NCI-H2227 treated with DMSO at 0.1 percent for 48 hours (cell line): ENCODE measurements at regions not wholly inside any gene's neighbourhood (a gene's known extent, or its start where the extent isn't known, plus 50 kb on each side); places are given as distances from the start of the nearest gene placed in this dataset.
A peak's percentile ranks its signal among the peaks of the same experiment; 100 is the strongest.
"Not testable (repeated sequence)": the region's sequence is repeated elsewhere in the genome, so short reads cannot be mapped to it uniquely, and the experiment has no call there.

Experiments used
- DNase-seq: peaks from one replicate; lab custom pipeline; 2025; lab: John Stamatoyannopoulos, UW

- not testable (repeated sequence) for DNase-seq
Observed at GRCh38 chr15:53923741-53924140, 54.5 kb upstream of the UNC13C start.

GRCh38 chr15:53918180-53919079 lies 59.8 kb upstream of the UNC13C start:
- DNase-seq: peak; percentile 44

- DNase-seq: no peak
Observed at GRCh38 chr15:53917109-53917508, 61.1 kb upstream of the UNC13C start.

DNA sequence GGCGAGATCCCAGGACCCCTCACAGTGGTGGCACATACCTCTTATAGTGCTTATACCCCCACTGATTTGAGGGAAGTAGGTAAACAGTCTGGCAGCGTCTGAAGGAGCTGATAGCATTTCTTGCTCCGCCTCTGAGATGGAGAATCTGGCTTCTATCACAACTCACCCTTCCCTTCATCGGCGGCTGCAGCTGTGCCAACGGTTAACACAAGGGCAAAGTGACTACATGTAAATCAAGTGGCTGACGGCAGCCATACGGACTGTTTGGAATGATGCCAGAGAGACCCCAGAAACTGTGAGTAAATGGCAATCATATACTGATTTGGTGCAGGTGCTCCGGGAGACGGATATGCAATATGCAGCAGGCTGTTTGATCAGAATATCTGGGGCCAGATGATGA lies 66.8 kb upstream of the UNC13C start:
- DNase-seq: no peak

GRCh38 chr15:53910852-53911251 lies 67.4 kb upstream of the UNC13C start:
- DNase-seq: no peak

GRCh38 chr15:53910236-53910849 lies 67.9 kb upstream of the UNC13C start:
- DNase-seq: no peak

DNA sequence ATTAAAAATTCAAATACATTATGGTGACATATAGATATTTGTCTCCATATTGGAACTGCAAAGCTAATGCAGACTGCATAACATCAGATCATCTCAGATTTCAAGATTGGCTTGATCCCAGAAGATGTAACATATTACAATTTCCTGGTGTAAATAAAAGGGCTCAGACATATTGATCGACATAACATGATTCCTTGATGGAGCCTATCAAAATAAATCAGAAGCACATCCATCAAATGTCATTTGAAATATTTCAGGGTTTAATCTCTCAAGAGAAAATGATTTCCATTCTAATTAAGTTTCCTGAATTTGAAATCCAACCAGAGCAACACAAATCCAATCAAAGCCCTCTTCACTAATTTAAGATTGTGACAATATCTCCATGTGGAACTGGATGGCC lies 75.1 kb upstream of the UNC13C start:
- no peak for DNase-seq

DNA sequence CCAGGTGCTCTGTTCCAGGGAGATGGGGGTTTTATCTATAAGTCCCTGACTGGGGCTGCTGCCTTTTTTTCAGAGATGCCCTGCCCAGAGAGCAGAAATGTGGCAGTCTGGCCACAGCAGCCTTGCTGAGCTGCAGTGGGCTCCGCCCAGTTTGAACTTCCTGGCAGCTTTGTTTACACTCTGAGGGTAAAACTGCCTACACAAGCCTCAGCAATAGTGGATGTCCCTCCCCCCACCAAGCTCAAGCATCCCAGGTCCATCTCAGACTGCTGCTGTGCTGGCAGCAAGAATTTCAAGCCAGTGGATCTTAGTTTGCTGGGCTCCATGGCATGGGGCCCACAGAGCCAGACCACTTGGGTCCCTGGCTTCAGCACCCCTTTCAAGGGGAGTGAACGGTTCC lies 84.8 kb upstream of the UNC13C start:
- not testable (repeated sequence) for DNase-seq

DNA sequence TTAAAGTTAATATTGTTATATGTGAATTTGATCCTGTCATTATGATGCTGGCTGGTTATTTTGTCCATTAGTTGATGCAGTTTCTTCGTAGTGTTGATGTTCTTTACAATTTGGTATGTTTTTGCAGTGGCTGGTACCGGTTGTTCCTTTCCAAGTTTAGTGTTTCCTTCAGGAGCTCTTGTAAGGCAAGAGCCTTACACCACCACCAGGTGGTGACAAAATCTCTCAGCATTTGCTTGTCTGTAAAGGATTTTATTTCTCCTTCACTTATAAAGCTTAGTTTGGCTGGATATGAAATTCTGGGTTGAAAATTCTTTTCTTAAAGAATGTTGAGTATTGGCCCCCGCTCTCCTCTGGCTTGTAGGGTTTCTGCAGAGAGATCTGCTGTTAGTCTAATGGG lies 86.4 kb upstream of the UNC13C start:
- not testable (repeated sequence) for DNase-seq

GRCh38 chr15:53884441-53884840 lies 93.8 kb upstream of the UNC13C start:
- no peak for DNase-seq

DNA sequence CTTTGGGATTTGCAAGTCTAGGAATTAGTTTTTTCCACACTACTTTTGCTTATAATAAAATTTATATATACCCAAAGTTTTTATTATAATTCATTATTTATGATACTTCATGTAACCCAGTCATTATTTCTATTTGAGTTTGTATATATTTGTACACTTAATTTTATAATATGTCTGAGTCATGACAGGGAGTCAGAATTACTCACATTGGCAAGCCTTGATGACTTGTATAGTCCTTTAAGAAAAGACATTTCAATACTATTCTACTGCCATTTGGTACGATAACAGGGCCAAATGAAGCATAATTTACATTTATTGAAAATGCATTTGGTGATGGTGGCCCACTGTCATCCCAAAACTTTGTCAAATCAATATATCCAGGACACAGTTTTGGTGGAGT lies 95.9 kb upstream of the UNC13C start:
- no peak for DNase-seq

- DNase-seq: peak; percentile 4
Observed at GRCh38 chr15:53880357-53880756, 97.9 kb upstream of the UNC13C start.

GRCh38 chr15:53875711-53876110 lies 102.5 kb upstream of the UNC13C start:
- DNase-seq: no peak

- no peak for DNase-seq
Observed at GRCh38 chr15:53875139-53875538, 103.1 kb upstream of the UNC13C start.

- DNase-seq: no peak
Observed at GRCh38 chr15:53872410-53872809, 105.8 kb upstream of the UNC13C start.

DNA sequence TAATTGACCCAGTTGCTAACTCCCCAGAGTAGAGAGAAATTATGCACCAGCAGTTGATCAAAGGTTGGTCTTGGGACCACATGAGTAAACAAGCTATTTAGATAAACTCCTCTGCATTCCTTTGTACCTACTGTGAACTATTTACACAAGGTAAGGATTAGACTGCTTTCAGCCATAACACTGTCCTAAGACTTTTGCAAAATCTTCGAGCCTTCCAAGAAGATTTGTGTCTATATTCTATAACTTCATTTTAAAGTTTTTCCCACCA lies 108.5 kb upstream of the UNC13C start:
- DNase-seq: no peak

- DNase-seq: no peak
Observed at GRCh38 chr15:53869044-53869805, 109.0 kb upstream of the UNC13C start.

DNA sequence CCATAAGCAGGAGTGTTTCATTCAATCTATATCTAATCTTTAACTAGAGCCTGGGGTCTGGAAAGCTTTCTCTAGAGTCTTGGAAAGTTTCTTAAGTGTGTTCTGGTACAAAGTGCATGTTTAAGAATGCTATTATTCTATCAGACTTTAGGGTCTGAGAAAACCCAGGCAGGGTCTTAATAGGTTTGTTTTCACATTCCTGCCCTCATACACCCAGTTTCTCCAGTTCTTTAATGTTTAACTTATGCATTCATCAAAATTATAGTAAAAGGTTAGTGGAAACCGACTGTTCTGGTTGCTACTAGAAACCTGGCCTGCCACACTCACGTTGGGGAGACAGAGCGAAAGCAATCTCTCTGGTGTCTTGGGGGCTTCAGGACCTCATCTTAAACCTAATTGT lies 102.9 kb upstream of the WDR72 start:
- DNase-seq: no peak

- DNase-seq: no peak
Observed at GRCh38 chr15:53861792-53862191, 102.3 kb upstream of the WDR72 start.

DNA sequence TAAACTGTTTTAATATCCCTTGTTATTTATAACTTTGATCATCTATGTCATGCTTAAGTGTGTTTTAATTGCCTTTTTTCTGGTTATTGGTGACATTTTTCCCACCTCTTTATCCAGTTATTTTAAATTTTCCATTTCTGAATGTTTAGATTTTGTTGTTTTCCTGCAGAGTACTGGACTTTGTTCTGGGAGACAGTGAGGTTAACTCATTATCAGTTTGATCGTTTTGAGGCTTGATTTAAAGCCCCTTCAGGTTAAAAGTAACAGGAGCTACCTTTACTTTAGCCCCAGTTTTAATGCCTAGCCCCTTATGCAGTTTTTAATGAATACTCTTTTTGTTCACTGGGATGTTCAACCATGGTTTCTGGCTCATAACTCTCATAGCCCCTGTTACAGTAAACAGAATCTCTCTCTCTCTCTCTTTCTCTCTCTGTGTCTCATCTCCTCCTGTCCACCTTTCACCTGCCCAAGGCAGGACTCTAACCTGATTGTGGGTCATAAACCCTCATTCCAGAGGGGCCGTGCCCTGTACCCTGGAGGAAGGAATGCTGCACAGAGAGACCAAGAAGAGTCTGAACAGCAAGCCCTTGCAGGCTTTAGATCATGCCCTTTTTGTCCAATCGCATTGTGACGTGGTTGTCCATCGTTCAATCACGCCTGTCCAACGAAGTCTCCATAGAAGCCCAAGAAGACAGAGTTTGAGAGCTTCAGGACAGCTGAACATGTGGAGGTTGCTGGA lies 91.8 kb upstream of the WDR72 start:
- DNase-seq: no peak

GRCh38 chr15:53847745-53848144 lies 88.3 kb upstream of the WDR72 start:
- no peak for DNase-seq

GRCh38 chr15:53844634-53845033 lies 85.2 kb upstream of the WDR72 start:
- no peak for DNase-seq
